ENCODE measurements at regions not wholly inside any gene's neighbourhood (a gene's known extent, or its start where the extent isn't known, plus 50 kb on each side); places are given as distances from the start of the nearest gene placed in this dataset.

DNA sequence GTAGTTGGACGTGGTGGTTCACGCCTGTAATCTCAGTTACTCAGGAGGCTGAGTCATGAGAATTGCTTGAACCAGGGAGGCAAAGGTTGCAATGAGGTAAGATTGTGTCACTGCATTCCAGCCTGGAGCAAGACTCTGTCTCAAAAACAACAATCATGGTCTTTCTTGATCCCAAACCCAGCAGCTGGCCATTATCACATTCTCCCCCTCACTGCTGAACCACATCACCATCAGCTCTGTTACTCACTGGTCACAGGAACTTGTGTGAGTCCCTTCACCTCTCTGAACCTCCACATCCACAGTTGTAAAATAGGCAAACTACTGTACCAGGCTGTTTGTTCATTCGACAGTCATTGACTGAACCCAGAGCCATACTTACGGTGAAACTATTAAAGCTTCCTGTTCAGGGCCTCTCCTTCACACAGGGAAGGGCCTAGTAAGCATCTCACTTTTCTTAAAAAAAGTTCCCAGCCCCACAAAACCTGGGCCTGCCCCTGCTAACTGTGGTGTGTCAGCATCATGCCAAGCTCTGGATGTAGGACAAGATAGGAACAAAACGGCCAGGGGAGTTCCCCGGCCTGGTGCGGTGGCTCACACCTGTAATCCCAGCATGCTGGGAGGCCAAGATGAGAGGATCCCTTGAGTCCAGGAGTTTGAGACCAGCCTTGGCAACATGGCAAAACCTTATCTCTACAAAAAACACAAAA is 104.7 kb downstream of the COPRS start:
- DNase-seq (ENCODE audit: low spot score in 2 of 2), result no peak
- H3K4me1 ChIP-seq, result no peaks in the 10 kb centered on the region
- TF ChIP-seq, protein P1, sequence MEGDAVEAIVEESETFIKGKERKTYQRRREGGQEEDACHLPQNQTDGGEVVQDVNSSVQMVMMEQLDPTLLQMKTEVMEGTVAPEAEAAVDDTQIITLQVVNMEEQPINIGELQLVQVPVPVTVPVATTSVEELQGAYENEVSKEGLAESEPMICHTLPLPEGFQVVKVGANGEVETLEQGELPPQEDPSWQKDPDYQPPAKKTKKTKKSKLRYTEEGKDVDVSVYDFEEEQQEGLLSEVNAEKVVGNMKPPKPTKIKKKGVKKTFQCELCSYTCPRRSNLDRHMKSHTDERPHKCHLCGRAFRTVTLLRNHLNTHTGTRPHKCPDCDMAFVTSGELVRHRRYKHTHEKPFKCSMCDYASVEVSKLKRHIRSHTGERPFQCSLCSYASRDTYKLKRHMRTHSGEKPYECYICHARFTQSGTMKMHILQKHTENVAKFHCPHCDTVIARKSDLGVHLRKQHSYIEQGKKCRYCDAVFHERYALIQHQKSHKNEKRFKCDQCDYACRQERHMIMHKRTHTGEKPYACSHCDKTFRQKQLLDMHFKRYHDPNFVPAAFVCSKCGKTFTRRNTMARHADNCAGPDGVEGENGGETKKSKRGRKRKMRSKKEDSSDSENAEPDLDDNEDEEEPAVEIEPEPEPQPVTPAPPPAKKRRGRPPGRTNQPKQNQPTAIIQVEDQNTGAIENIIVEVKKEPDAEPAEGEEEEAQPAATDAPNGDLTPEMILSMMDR (IDR thresholded peaks at IDR 0.05), result no peak
- TF ChIP-seq EP300 (IDR thresholded peaks at IDR 0.05), result no peak
- TF ChIP-seq POLR2A (IDR thresholded peaks at IDR 0.05), result no peak
- no peaks in the 10 kb centered on the region for H3K27me3 ChIP-seq
- 82 to 83% methylated on average over 7 of the region's 7 CpGs for WGBS, 2 donors
- H3K27ac ChIP-seq, result no peak overlapping the region
- no peaks in the 10 kb centered on the region for H3K36me3 ChIP-seq
- no peaks in the 10 kb centered on the region for H3K9me3 ChIP-seq
- H3K4me3 ChIP-seq, result no peak overlapping the region

DNA sequence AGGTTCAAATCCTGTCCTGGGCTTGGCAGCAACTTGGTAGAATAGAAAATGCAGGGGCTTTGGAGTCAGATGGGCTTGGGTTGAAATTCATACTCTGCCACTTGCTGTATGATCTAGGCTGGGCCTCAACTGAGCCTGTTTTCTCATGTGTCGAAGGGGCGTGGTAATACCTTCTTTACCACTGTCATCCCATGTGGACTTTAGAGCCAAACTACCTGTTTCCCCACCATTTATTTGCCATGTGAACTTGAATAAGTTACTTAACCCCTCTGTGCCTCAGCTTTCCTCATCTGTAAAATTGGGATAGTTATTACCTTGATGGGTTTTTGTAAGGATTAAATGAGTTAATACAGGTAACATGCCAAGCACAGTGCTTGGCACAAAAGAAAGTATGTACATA is 106.0 kb downstream of the COPRS start:
- DNase-seq (ENCODE audit: low spot score in 2 of 2), result no peak
- H3K4me3 ChIP-seq, result no peak overlapping the region
- no peaks in the 10 kb centered on the region for H3K4me1 ChIP-seq
- H3K9me3 ChIP-seq, result no peaks in the 10 kb centered on the region
- no peaks in the 10 kb centered on the region for H3K27me3 ChIP-seq
- no peak overlapping the region for H3K27ac ChIP-seq
- no peak for TF ChIP-seq EP300 (IDR thresholded peaks at IDR 0.05)
- TF ChIP-seq, protein P1 (IDR thresholded peaks at IDR 0.05), result no peak
- TF ChIP-seq POLR2A (IDR thresholded peaks at IDR 0.05), result no peak
- H3K36me3 ChIP-seq, result no peaks in the 10 kb centered on the region
- 96 to 100% methylated on average over 2 of the region's 2 CpGs for WGBS, 2 donors

GRCh38 chr17:31752584-31752983 is 106.5 kb downstream of the COPRS start:
- TF ChIP-seq EP300 (IDR thresholded peaks at IDR 0.05), result no peak
- no peaks in the 10 kb centered on the region for H3K27me3 ChIP-seq
- no peaks in the 10 kb centered on the region for H3K9me3 ChIP-seq
- no peak for DNase-seq (ENCODE audit: low spot score in 2 of 2)
- H3K36me3 ChIP-seq, result no peaks in the 10 kb centered on the region
- 95 to 97% methylated on average over 6 of the region's 6 CpGs for WGBS, 2 donors
- H3K4me1 ChIP-seq, result no peaks in the 10 kb centered on the region
- H3K27ac ChIP-seq, result no peak overlapping the region
- no peak overlapping the region for H3K4me3 ChIP-seq

- DNase-seq (ENCODE audit: low spot score in 2 of 2), result no peak
- no peak for TF ChIP-seq EP300 (IDR thresholded peaks at IDR 0.05)
- no peak for TF ChIP-seq POLR2A (IDR thresholded peaks at IDR 0.05)
- TF ChIP-seq, protein P1 (IDR thresholded peaks at IDR 0.05), result no peak
Measured at GRCh38 chr17:31750578-31750977, 108.5 kb downstream of the COPRS start.

DNA sequence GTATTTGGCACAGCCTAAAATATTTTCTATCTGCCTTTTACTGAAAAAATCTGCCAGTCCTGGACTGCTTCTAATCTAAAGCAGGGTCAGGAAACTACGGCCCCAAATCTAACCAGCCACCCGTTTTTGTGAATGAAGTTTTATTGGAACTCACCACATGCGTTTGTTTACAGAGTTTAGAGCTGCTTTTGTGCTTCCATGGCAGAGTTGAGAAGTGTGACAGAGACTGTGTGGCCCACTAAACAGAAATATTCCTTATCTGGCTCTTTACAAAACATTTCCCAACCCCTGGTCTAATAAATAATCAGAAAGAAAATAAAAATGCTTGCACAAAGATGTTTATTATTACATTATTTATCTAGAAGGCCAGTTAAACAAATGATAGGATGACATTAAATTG is 110.2 kb downstream of the COPRS start:
- H3K4me3 ChIP-seq, result no peak overlapping the region
- no peak overlapping the region for H3K27ac ChIP-seq
- DNase-seq (ENCODE audit: low spot score in 2 of 2), result no peak
- TF ChIP-seq POLR2A (IDR thresholded peaks at IDR 0.05) (no peak), EP300 (IDR thresholded peaks at IDR 0.05) (no peak)
- TF ChIP-seq, protein P1 (IDR thresholded peaks at IDR 0.05), result no peak
- no peaks in the 10 kb centered on the region for H3K27me3 ChIP-seq
- peaks cover 0 to 25% (median 5%) of the 10 kb centered on the region in 4 donors for H3K4me1 ChIP-seq
- H3K36me3 ChIP-seq, result no peaks in the 10 kb centered on the region
- 50 to 54% methylated on average over 3 of the region's 3 CpGs for whole genome bisulfite sequencing, 2 donors
- no peaks in the 10 kb centered on the region for H3K9me3 ChIP-seq

More at GRCh38 chr17:31750578-31750977, 108.5 kb downstream of the COPRS start:
- Histone ChIP-seq H3K27me3 (no peaks in the 10 kb centered on the region), H3K27ac (no peak overlapping the region), H3K4me1 (peaks cover 0 to 8% (median 0%) of the 10 kb centered on the region in 4 donors), H3K36me3 (no peaks in the 10 kb centered on the region), H3K4me3 (no peak overlapping the region), H3K9me3 (no peaks in the 10 kb centered on the region)
- 86 to 88% methylated on average over 3 of the region's 3 CpGs for WGBS, 2 donors
